ENCODE measurements at regions not wholly inside any gene's neighbourhood (a gene's known extent, or its start where the extent isn't known, plus 50 kb on each side); places are given as distances from the start of the nearest gene placed in this dataset.

DNA sequence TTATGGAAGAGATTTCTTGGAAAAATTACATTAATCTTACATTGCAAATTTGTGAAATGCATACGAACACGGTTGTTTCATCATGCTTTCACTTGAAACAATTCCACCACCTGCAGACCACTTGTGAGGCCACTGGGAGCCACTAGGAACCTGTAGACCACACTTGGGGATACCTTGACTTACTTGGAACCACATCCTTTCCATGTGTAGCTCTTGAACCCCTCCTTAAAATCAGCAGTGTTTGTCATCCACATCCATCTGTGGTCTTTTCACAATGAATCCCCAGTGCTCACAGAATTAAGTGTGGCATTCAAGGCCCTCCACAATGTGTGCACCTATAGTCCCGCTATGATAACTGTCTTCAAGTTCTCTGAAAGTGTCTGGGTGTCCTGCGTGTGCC lies 350.9 kb downstream of the MYCN start:
- TF ChIP-seq POLR2A (IDR thresholded peaks at IDR 0.05): no peak
- TF ChIP-seq CTCF (IDR thresholded peaks at IDR 0.05): no peak

Data from thyroid gland (tissue), 4 donors.